Mesenchymal stem cell (in vitro differentiated cells and primary cell): ENCODE measurements at regions not wholly inside any gene's neighbourhood (a gene's known extent, or its start where the extent isn't known, plus 50 kb on each side); places are given as distances from the start of the nearest gene placed in this dataset.
A peak's percentile ranks its signal among the peaks of the same experiment; 100 is the strongest.

ENCODE experiments used
- DNase-seq: peaks from one replicate; pipeline ENCODE4 v3.0.0-alpha.2; 2013
- H2AFZ ChIP-seq: one replicate; pipeline ENCODE4 v1.6.1; 2013; ENCODE audit warnings: low read depth, mild to moderate bottlenecking, control low read depth, inconsistent platforms, low read length, moderate library complexity
- H2AK5ac ChIP-seq: 2 replicates; pipeline ENCODE4 v1.6.1; 2013; ENCODE audit warnings: low read length, moderate library complexity, mild to moderate bottlenecking, inconsistent platforms; ENCODE audit not compliant: severe bottlenecking
- H2BK120ac ChIP-seq: one replicate; pipeline ENCODE4 v1.6.1; 2013; ENCODE audit warnings: low read depth, mild to moderate bottlenecking, inconsistent platforms, low read length, moderate library complexity
- H2BK12ac ChIP-seq, 2 experiments: one replicate each; pipeline ENCODE4 v1.6.1; 2013; ENCODE audit warnings: inconsistent platforms in 2 of 2, low read length in 2 of 2, mild to moderate bottlenecking in 2 of 2, moderate library complexity in 2 of 2, control low read depth in 1 of 2
- H2BK15ac ChIP-seq: one replicate; pipeline ENCODE4 v1.6.1; 2013; ENCODE audit warnings: mild to moderate bottlenecking, low read depth, inconsistent platforms; ENCODE audit not compliant: poor library complexity, severe bottlenecking
- H2BK5ac ChIP-seq: 2 replicates; pipeline ENCODE4 v1.6.1; 2013; ENCODE audit warnings: low read depth, mild to moderate bottlenecking, low read length, control low read depth, inconsistent platforms; ENCODE audit not compliant: poor library complexity, severe bottlenecking
- H3K14ac ChIP-seq, 2 experiments: one replicate each; pipeline ENCODE4 v1.6.1; 2013; ENCODE audit warnings: inconsistent platforms in 2 of 2, low read length in 2 of 2, control low read depth in 1 of 2, mild to moderate bottlenecking in 1 of 2, moderate library complexity in 1 of 2
- H3K18ac ChIP-seq, 2 experiments: one replicate each; pipeline ENCODE4 v1.6.1; 2013; ENCODE audit warnings: inconsistent platforms in 2 of 2, low read length in 2 of 2, control low read depth in 1 of 2, low read depth in 1 of 2, mild to moderate bottlenecking in 1 of 2
- H3K23ac ChIP-seq, 2 experiments: one replicate each; pipeline ENCODE4 v1.6.1; 2013; ENCODE audit warnings: inconsistent platforms in 2 of 2, low read length in 2 of 2, mild to moderate bottlenecking in 2 of 2, moderate library complexity in 2 of 2, control low read depth in 1 of 2
- H3K27ac ChIP-seq: 2 replicates; pipeline ENCODE4 v1.5.1; 2013; ENCODE audit warnings: mild to moderate bottlenecking, moderate library complexity, low read length, control low read depth, inconsistent platforms; ENCODE audit not compliant: poor library complexity, severe bottlenecking
- H3K27me3 ChIP-seq, 2 experiments: 2 replicates each; pipeline versions ENCODE4 v1.6.1 to v1.7.0; 2013; ENCODE audit warnings: low read length in 2 of 2, mild to moderate bottlenecking in 2 of 2, moderate library complexity in 2 of 2, control low read depth in 1 of 2, inconsistent platforms in 1 of 2; ENCODE audit not compliant: control insufficient read depth in 1 of 2, insufficient read depth in 1 of 2
- H3K36me3 ChIP-seq, 2 experiments: 2 replicates each; pipeline versions ENCODE4 v1.6.1 to v1.7.0; 2013; ENCODE audit warnings: low read length in 2 of 2, control low read depth in 1 of 2, inconsistent platforms in 1 of 2, low read depth in 1 of 2, mild to moderate bottlenecking in 1 of 2; ENCODE audit not compliant: insufficient read depth in 2 of 2, control insufficient read depth in 1 of 2
- H3K4ac ChIP-seq, 2 experiments: one replicate each; pipeline ENCODE4 v1.6.1; 2013; ENCODE audit warnings: inconsistent platforms in 2 of 2, low read length in 2 of 2, mild to moderate bottlenecking in 2 of 2, moderate library complexity in 2 of 2, control low read depth in 1 of 2, low read depth in 1 of 2
- H3K4me1 ChIP-seq: 2 replicates; pipeline ENCODE4 v1.6.1; 2013; ENCODE audit warnings: low read depth, low read length, control low read depth; ENCODE audit not compliant: control insufficient read depth, insufficient read depth
- H3K4me2 ChIP-seq: 2 replicates; pipeline ENCODE4 v1.6.1; 2013; ENCODE audit warnings: low read length, mild to moderate bottlenecking, inconsistent platforms; ENCODE audit not compliant: poor library complexity, severe bottlenecking
- H3K4me3 ChIP-seq, 2 experiments: 2 replicates each; pipeline versions ENCODE4 v1.5.1 to v1.7.0; 2013; ENCODE audit warnings: low read length in 2 of 2, mild to moderate bottlenecking in 2 of 2, control low read depth in 1 of 2, low read depth in 1 of 2; ENCODE audit not compliant: insufficient read depth in 1 of 2
- H3K79me1 ChIP-seq: replicated peaks from 2 replicates; pipeline ENCODE4 v1.6.1; 2013; ENCODE audit warnings: mild to moderate bottlenecking, control low read depth, low read length, inconsistent platforms; ENCODE audit not compliant: poor library complexity, severe bottlenecking
- H3K9ac ChIP-seq: 2 replicates; pipeline ENCODE4 v1.7.0; 2013; ENCODE audit warnings: mild to moderate bottlenecking, low read length, moderate library complexity
- H3K9me3 ChIP-seq: 2 replicates; pipeline ENCODE4 v1.7.0; 2013; ENCODE audit warnings: mild to moderate bottlenecking, low read length; ENCODE audit not compliant: control insufficient read depth
- H4K8ac ChIP-seq: one replicate; pipeline ENCODE4 v1.6.1; 2013; ENCODE audit warnings: inconsistent platforms, mild to moderate bottlenecking, low read length, moderate library complexity
- H4K91ac ChIP-seq: one replicate; pipeline ENCODE4 v1.6.1; 2013; ENCODE audit warnings: mild to moderate bottlenecking, low read length, inconsistent platforms
- WGBS: methylation state at CpG from one replicate; pipeline ENCODE4 v1.1.7; 2013; ENCODE audit warnings: mixed read lengths; 5-methylcytosine and 5-hydroxymethylcytosine counted together

DNA sequence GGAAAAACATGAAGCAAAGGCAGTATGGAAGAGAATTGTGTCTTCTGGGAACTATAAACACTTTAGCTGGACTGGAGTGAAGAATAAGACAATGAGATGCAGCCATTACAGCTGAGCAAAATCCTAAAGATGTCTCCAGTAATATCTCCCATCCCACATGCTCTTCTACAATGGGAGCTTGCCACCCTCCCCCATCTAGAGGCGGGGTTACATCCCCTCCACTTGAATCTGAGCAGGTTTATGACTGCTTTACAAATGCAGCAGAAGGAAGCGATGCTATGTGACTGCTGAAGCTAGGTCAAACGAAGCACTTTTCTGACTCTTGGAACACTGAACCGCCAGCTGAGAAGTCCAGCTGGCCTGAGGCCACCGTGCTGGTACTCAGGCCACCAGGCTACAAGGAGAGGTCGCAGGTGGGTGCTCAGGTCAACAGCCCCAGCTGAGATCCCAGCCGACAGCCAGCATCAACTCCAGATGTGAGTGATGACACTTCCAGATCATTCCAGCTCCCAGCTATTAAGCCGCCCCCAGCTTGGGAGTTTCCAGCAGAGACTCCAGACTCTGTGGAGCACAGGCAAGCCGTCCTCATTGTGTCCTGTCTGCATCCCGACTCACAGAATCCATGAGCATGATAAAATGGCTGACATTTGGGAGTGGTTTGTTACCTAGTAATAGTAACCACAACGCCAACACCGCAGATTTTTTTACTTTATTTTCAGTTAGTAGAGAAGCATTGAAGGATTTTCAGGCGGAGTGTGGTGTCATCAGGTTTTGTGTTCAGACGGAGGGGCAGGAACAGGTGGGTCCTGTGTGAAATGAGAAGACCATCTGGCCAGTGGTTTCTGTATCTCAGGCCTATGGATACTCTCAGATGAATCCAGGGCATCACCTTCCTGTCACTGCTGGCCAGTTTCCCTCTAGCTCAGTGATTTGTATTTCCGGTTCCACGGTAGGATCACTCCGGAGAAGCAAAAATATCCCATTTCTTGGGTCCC is 89.3 kb downstream of the NPY start:
- H3K4me1 ChIP-seq = no peaks in the 10 kb centered on the region
- H3K4ac ChIP-seq = no peak overlapping the region
- H3K18ac ChIP-seq = no peak overlapping the region
- H2AK5ac ChIP-seq = no peak overlapping the region
- H2BK15ac ChIP-seq = no peak overlapping the region
- H2AFZ ChIP-seq = no peak overlapping the region
- no peak overlapping the region for H3K23ac ChIP-seq
- H2BK12ac ChIP-seq = no peak overlapping the region
- no peaks in the 10 kb centered on the region for H3K9me3 ChIP-seq
- H4K8ac ChIP-seq = no peak overlapping the region
- H4K91ac ChIP-seq = peak overlapping the region; percentile 54
- DNase-seq = no peak
- no peaks in the 10 kb centered on the region for H3K36me3 ChIP-seq
- H3K27me3 ChIP-seq = peaks cover 7 to 28% of the 10 kb centered on the region in 2 experiments
- H3K9ac ChIP-seq = no peak overlapping the region
- 84% methylated on average over 17 of the region's 17 CpGs for WGBS
- no peak overlapping the region for H3K27ac ChIP-seq
- H3K4me3 ChIP-seq = no peak overlapping the region
- H2BK5ac ChIP-seq = no peak overlapping the region
- H2BK120ac ChIP-seq = no peak overlapping the region
- no peaks in the 10 kb centered on the region for H3K79me1 ChIP-seq
- no peak overlapping the region for H3K4me2 ChIP-seq
- no peak overlapping the region for H3K14ac ChIP-seq

DNA sequence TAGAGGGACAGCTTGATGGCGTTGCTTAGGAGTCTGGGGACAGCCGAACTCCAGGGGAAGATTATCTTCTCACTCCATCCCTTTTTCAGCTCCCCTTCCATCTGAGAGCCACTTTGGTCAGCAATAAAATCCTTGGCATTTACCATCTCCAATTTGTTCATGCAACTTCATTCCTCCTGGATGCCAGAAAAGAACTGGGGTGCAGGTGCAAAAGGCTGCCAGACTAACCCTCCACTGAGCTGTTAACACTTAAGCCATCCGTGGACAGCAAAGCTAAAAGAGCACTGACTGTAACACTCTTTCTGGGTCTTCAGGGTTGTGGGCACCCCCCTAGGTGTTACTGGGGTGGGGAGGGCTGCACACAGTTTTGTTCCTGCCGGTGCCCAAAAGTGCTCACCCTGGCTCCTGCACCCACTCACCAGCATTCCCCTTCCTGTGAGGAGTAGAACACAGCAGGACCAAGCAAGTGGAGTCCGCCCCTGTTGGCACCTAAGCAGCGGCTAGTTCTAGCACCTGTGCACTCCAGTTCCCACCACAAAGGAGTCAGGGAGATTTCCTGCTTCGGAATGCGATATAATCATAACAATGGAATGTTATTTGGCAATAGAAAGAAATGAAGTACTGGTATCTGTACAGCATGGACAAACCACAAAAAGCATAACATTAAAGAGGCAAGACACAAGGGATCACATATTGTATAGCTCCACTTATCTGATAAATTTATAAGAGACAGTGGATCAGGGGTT is 95.1 kb downstream of the NPY start:
- peak overlapping the region; percentile 16 for H2BK15ac ChIP-seq
- H3K18ac ChIP-seq = no peak overlapping the region
- H2BK12ac ChIP-seq = no peak overlapping the region

DNA sequence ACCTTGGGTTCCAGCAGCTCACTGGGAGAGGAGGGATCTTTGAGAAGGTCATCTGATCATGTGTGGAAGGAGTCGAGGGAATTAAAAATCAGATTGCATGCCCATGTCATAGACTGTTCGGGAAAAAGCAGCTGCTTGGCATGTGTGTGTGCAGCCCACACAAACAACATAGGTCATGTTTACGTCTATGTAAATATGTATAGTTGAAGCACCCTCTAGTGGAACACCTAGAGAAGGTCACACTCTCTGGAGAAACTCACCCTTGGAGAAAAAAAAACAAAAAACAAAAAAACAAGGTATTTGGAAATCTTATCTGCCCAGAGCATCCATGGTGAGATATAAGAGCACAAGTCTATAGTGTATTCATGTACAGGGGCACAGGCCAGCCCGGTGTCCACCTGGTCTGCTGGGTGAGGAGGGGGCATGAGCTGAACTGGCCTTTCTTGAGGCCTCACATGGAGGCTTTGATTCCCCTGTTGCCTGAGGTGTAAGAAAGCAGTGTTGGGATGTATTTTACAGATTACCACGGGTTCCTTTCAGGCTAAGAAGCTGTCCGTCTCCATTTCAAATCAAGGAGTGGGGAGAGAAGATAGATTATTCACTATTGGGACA is 98.0 kb downstream of the NPY start:
- 58% methylated on average over 4 of the region's 6 CpGs for WGBS
- H2AFZ ChIP-seq = no peak overlapping the region
- no peak overlapping the region for H3K27ac ChIP-seq
- H4K8ac ChIP-seq = no peak overlapping the region
- DNase-seq = peak; percentile 49
- peaks cover under 1 to 24% of the 10 kb centered on the region in 2 experiments for H3K27me3 ChIP-seq
- H2AK5ac ChIP-seq = no peak overlapping the region
- no peak overlapping the region for H3K4me2 ChIP-seq
- no peak overlapping the region for H2BK120ac ChIP-seq
- H3K36me3 ChIP-seq = no peaks in the 10 kb centered on the region
- no peaks in the 10 kb centered on the region for H3K79me1 ChIP-seq
- peaks cover 10% of the 10 kb centered on the region for H3K4me1 ChIP-seq
- H3K9ac ChIP-seq = no peak overlapping the region
- no peak overlapping the region for H2BK5ac ChIP-seq
- no peak overlapping the region for H2BK15ac ChIP-seq
- no peak overlapping the region for H3K4ac ChIP-seq
- peak overlapping the region; percentile 8 for H4K91ac ChIP-seq
- H2BK12ac ChIP-seq = peak overlapping the region in 1 of 2 experiments; percentile 31
- no peak overlapping the region for H3K14ac ChIP-seq
- no peak overlapping the region for H3K18ac ChIP-seq
- H3K9me3 ChIP-seq = no peaks in the 10 kb centered on the region
- no peak overlapping the region for H3K4me3 ChIP-seq
- H3K23ac ChIP-seq = no peak overlapping the region

More for the DNA sequence above, 95.1 kb downstream of the NPY start:
- 97% methylated on average over 5 of the region's 8 CpGs for WGBS
- no peak overlapping the region for H3K4me3 ChIP-seq
- peak overlapping the region; percentile 22 for H3K27ac ChIP-seq
- peak overlapping the region; percentile 4 for H3K4me2 ChIP-seq
- no peak overlapping the region for H2BK120ac ChIP-seq
- peak; percentile 62 for DNase-seq
- no peaks in the 10 kb centered on the region for H3K36me3 ChIP-seq
- no peaks in the 10 kb centered on the region for H3K79me1 ChIP-seq
- no peak overlapping the region for H2AFZ ChIP-seq
- H3K14ac ChIP-seq = no peak overlapping the region
- H3K4ac ChIP-seq = no peak overlapping the region
- no peaks in the 10 kb centered on the region for H3K9me3 ChIP-seq
- H2AK5ac ChIP-seq = no peak overlapping the region
- H3K4me1 ChIP-seq = peaks cover 10% of the 10 kb centered on the region
- H3K23ac ChIP-seq = no peak overlapping the region
- H3K9ac ChIP-seq = no peak overlapping the region
- no peak overlapping the region for H2BK5ac ChIP-seq
- no peak overlapping the region for H4K91ac ChIP-seq
- peaks cover 7 to 34% of the 10 kb centered on the region in 2 experiments for H3K27me3 ChIP-seq
- H4K8ac ChIP-seq = peak overlapping the region; percentile 14
